PC-3 (cell line): ENCODE measurements at regions not wholly inside any gene's neighbourhood (a gene's known extent, or its start where the extent isn't known, plus 50 kb on each side); places are given as distances from the start of the nearest gene placed in this dataset.
A peak's percentile ranks its signal among the peaks of the same experiment; 100 is the strongest.

ENCODE experiments used
- ATAC-seq: fragments of 200-7000 bp; cut with Tn5 transposase; 2 replicates; pipeline ENCODE4 v1.9.1; 2020; ENCODE audit warnings: mild to moderate bottlenecking, moderate library complexity
- BruUV-seq: library from RNA; stranded (reverse); fragments of 400-500 nt; replicated peaks from 2 replicates; lab custom pipeline; 2021; lab: Mats Ljungman, UMichigan
- CTCF ChIA-PET: fragments of 300-600 bp; sonication (Branson Sonifier 250); formaldehyde crosslinking; loops from one replicate; lab custom pipeline; 2022; ENCODE audit warnings: antibody characterized with exemption; lab: Charles Lee
- POLR2A ChIA-PET: fragments of 300-600 bp; sonication (Branson Sonifier 250); formaldehyde crosslinking; loops from one replicate; lab custom pipeline; 2022; ENCODE audit warnings: antibody characterized with exemption; ENCODE audit not compliant: unreplicated experiment; lab: Charles Lee
- DNase-seq: peaks from one replicate; pipeline ENCODE4 v3.0.0-alpha.2; 2015
- H2AFZ ChIP-seq: fragments of 300-600 bp; sonication (generic); 2 replicates; pipeline ENCODE4 v1.6.0; 2016; ENCODE audit warnings: antibody characterized with exemption, low read length
- H3F3A ChIP-seq: fragments of 300-600 bp; sonication (generic); one replicate; pipeline ENCODE4 v1.6.0; 2017; ENCODE audit warnings: antibody characterized with exemption, low read length, control low read depth, mild to moderate bottlenecking; ENCODE audit not compliant: unreplicated experiment
- H3K27ac ChIP-seq: fragments of 300-600 bp; sonication (generic); 2 replicates; pipeline ENCODE4 v1.5.1; 2016; ENCODE audit warnings: mild to moderate bottlenecking, low read length
- H3K27me3 ChIP-seq: fragments of 300-600 bp; sonication (generic); 2 replicates; pipeline ENCODE4 v1.6.1; 2016; ENCODE audit warnings: low read length, mixed read lengths
- H3K36me3 ChIP-seq: fragments of 300-600 bp; sonication (generic); 2 replicates; pipeline ENCODE4 v1.6.1; 2016; ENCODE audit warnings: low read depth, mixed run types, low read length, mixed read lengths
- H3K4me1 ChIP-seq: fragments of 300-600 bp; sonication (generic); 2 replicates; pipeline ENCODE4 v1.5.1; 2016; ENCODE audit warnings: low read length; ENCODE audit not compliant: insufficient read depth
- H3K4me2 ChIP-seq: fragments of 300-600 bp; sonication (generic); 2 replicates; pipeline ENCODE4 v1.6.0; 2016; ENCODE audit warnings: low read length
- H3K4me3 ChIP-seq: fragments of 300-600 bp; sonication (generic); 2 replicates; pipeline ENCODE4 v1.5.1; 2016; ENCODE audit warnings: mild to moderate bottlenecking, low read length, mixed read lengths
- H3K79me2 ChIP-seq: fragments of 300-600 bp; sonication (generic); 2 replicates; pipeline ENCODE4 v1.6.1; 2017; ENCODE audit warnings: low read length, mixed read lengths
- H3K9ac ChIP-seq: fragments of 300-600 bp; sonication (generic); 2 replicates; pipeline ENCODE4 v1.6.0; 2016; ENCODE audit warnings: mild to moderate bottlenecking, low read length
- H3K9me2 ChIP-seq: fragments of 300-600 bp; sonication (generic); replicated peaks from 2 replicates; pipeline ENCODE4 v1.6.1; 2016; ENCODE audit warnings: mixed run types, low read length, mixed read lengths
- H3K9me3 ChIP-seq: fragments of 300-600 bp; sonication (generic); 2 replicates; pipeline ENCODE4 v1.6.1; 2016; ENCODE audit warnings: low read length, mixed read lengths
- H4K20me1 ChIP-seq: fragments of 300-600 bp; sonication (generic); 2 replicates; pipeline ENCODE4 v1.6.1; 2016; ENCODE audit warnings: low read length, mixed read lengths
- CTCF ChIP-seq: fragments of 300-600 bp; sonication (generic); conservative IDR thresholded peaks from 2 replicates; pipeline ENCODE4 v1.5.1; 2017; ENCODE audit warnings: antibody characterized with exemption, low read depth, mild to moderate bottlenecking, low read length
- EZH2 ChIP-seq: fragments of 300-600 bp; sonication (generic); IDR thresholded peaks from one replicate; pipeline ENCODE4 v1.6.1; 2017; ENCODE audit warnings: antibody characterized with exemption, mild to moderate bottlenecking, low read length; ENCODE audit not compliant: unreplicated experiment
- EZH2phosphoT487 ChIP-seq: fragments of 300-600 bp; sonication (generic); IDR thresholded peaks from 2 replicates; pipeline ENCODE4 v1.6.1; 2018; ENCODE audit warnings: mild to moderate bottlenecking, antibody characterized with exemption, low read length, borderline replicate concordance
- intact Hi-C: fragments of 100-400 bp; cut with micrococcal nuclease; formaldehyde crosslinking; loops from 2 replicates; pipeline ENCODE4 v1.9.0; 2023

- Histone ChIP-seq H3F3A (no peaks in the 10 kb centered on the region), H3K36me3 (no peaks in the 10 kb centered on the region), H3K4me2 (no peak overlapping the region), H3K9me2 (no peaks in the 10 kb centered on the region), H3K4me3 (no peak overlapping the region), H3K79me2 (no peaks in the 10 kb centered on the region), H3K27ac (no peak overlapping the region), H3K27me3 (no peaks in the 10 kb centered on the region), H2AFZ (no peak overlapping the region), H3K9ac (no peak overlapping the region), H3K9me3 (no peaks in the 10 kb centered on the region), H3K4me1 (no peaks in the 10 kb centered on the region), H4K20me1 (no peaks in the 10 kb centered on the region)
- intact Hi-C loops, result no loop called here
- ChIA-PET CTCF (no interaction called here), POLR2A (no interaction called here)
- no peak for ATAC-seq
- DNase-seq, result peak; percentile 2
- no TSS peak for BruUV-seq
- TF ChIP-seq EZH2, result no peak
- TF ChIP-seq EZH2phosphoT487, result no peak
- no peak for TF ChIP-seq CTCF
Observed at GRCh38 chr5:121108725-121109124, 644.6 kb downstream of the PRR16 start.

GRCh38 chr5:121109817-121110216, 645.7 kb downstream of the PRR16 start:
- no peaks in the 10 kb centered on the region for H3K79me2 ChIP-seq

More at GRCh38 chr5:121109817-121110216, 645.7 kb downstream of the PRR16 start:
- H2AFZ ChIP-seq, result no peak overlapping the region
- H3K9ac ChIP-seq, result no peak overlapping the region
- H3K4me2 ChIP-seq, result no peak overlapping the region
- DNase-seq (no peak), ATAC-seq (no peak)
- CTCF ChIA-PET, result no interaction called here
- H3K9me2 ChIP-seq, result no peaks in the 10 kb centered on the region
- H3K27me3 ChIP-seq, result no peaks in the 10 kb centered on the region
- no peak overlapping the region for H3K4me3 ChIP-seq
- H3F3A ChIP-seq, result no peaks in the 10 kb centered on the region
- BruUV-seq, result no TSS peak
- no peak for TF ChIP-seq EZH2phosphoT487
- no peak for TF ChIP-seq CTCF
- no peak for TF ChIP-seq EZH2
- H4K20me1 ChIP-seq, result no peaks in the 10 kb centered on the region
- POLR2A ChIA-PET, result no interaction called here
- no peak overlapping the region for H3K27ac ChIP-seq
- H3K9me3 ChIP-seq, result no peaks in the 10 kb centered on the region
- intact Hi-C loops, result no loop called here
- H3K4me1 ChIP-seq, result no peaks in the 10 kb centered on the region
- no peaks in the 10 kb centered on the region for H3K36me3 ChIP-seq
